Stimulated activated CD8-positive, alpha-beta memory T cell treated with anti-CD3 and anti-CD28 coated beads, Interleukin-12 subunit alpha, Interleukin-12 subunit beta, amount 100 ng/mL, for 1 hour (primary cell): ENCODE measurements at regions not wholly inside any gene's neighbourhood (a gene's known extent, or its start where the extent isn't known, plus 50 kb on each side); places are given as distances from the start of the nearest gene placed in this dataset.
A peak's percentile ranks its signal among the peaks of the same experiment; 100 is the strongest.

Experiments
- DNase-seq: peaks from one replicate; pipeline ENCODE4 v3.0.0-alpha.2; 2020; ENCODE audit warnings: low read depth

DNA sequence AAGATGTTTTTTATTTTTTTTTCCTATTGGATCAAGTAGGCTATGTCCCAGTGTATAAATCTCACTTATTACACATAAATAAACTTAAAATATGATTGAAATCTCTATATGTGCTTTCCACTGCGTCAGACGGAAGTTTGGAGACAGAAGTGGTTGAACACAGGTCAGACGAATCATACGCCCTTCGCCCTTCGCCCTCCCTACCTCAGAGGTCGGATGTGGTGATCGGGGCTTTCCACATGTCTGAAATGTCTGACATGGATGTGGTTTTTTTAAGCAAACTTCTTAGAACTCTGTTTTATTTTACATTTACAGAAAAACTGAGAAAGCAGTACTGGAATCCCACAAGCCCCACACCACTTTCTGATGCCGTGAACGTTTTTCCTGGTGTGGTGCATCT is 344.4 kb downstream of the THBS2 start:
- no peak for DNase-seq

DNA sequence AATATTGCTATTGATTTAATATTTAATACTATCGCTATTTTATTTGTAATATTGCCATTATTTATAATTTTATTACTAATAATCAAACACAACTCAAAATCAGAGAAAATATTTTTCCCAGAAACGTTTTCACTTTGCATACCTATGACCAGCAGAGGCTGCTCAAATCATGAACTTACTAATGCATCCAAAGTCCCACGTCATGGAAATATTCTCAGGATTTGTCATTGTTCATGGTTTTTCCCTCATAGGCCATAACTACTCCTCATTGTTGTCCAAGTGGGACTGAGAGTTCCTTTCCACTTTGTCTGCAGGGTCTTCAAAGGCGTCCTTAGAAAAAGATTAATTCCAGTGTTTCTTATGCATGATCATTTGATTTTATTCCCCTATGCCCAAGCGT is 344.8 kb downstream of the THBS2 start:
- DNase-seq: no peak

DNA sequence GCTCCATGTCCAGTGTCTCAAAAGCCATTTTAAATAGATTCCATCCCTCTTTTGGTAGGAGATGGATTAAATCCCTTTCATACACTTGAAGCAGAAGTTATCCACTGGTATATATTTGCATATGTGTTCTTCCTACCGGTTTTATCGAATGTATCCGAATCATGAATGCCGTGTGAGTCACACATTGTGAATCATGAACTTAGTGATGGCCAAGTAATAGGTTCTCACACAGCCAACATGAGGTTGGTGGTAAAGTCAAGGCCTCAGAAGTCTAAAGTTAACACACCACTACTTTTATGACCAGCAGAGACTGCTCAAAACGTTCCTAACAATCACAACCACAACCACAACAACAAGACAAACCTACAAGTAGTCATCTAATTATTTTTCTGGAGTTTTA is 345.5 kb downstream of the THBS2 start:
- DNase-seq: no peak

DNA sequence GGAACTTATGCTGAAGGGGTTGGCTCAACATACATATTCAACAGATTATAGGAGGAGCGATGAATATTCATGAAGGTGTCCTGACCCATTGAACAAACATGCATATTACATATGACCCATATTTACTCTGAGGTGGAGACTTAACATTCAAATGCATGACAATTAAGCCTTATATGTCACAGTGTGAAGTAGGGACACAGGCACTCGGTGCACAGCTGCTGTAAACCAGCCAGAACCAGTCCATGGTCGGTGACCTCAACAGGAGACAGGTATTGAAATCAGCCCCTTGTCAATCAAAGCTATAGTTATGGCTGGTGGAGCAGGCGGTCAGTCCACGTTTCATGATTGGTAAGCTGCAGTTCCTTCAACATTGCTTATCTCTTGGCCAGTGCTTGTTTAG is 347.3 kb downstream of the THBS2 start:
- no peak for DNase-seq

DNA sequence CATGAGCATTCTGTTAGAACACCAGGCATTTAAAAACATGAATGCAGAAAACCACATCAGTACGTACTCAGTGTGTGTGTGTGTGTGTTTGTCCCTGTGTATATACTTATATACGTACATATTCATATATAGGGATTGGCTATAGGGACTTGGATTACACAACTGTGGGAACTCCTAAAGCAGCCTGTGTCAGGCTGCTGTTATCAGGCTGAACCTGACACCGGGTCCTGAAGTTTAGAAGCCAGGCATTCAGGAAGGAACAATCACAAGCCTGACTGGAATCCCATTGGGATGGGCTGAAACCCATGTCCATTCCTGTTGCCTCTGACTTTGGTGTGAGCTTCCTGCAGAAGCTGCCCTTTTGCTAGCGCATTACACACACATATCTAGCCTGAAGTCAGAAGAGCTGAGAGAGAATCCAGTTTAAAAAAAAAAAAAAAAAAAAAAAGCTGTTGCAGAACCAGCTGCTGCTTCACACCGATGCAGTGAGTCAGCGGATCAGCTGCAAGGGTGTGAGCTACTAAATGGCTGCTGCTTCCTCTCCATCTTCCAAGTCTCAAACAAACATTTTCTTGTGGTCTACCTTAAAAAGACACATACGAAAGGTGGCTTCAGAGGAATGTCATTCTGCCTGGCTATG is 348.1 kb downstream of the THBS2 start:
- no peak for DNase-seq

DNA sequence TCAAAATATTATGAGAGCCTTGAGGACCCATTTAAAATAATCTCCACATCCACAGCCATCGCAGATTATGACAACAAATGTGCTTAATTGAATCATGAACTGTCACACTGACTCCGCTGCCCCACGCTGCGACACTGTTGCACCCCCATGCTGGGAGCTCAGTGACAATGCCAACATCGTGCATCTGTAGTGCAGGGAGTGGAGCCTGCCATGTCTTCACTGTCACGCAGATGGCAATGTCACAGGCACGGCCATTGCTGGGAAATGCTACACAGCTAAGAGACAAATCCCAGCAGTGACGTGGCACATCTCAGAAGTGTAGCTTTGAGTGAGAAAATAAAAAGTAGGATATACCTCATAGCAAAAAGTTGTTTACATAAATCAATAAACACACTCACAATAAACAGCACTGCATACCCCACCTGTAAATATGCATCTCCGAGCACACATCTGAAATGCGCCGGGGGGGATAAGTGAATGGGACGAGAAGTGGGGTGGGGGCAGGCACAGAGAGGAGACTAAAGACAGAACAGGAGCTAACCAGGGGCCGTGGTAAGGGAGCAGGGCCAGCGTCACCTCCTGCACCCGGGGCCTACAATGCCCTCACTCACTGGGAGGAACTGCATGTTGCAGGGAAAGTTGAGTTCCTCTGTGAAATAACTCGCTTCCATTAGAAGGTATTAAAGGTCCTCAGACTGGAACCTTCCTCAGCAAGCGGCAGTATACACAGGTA is 349.9 kb downstream of the THBS2 start:
- no peak for DNase-seq

DNA sequence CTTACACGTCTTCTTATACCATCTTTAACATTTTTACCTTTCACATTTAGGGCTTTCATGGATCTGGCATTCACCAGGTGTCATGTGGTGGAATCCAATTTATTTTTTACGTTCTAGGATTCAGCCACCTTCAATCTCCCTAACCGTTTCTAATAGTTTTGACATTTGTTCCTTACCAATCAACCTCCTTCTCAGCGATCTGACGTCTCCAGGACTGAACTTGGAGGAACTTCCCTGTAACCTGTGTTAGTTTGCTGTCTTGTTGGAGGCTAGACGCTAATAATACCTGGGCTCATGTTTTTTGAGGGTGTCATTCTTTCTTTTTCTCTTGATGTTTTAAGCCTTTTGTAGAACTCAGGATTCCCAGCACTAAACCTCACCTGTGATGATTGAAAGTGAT is 351.6 kb downstream of the THBS2 start:
- no peak for DNase-seq

DNA sequence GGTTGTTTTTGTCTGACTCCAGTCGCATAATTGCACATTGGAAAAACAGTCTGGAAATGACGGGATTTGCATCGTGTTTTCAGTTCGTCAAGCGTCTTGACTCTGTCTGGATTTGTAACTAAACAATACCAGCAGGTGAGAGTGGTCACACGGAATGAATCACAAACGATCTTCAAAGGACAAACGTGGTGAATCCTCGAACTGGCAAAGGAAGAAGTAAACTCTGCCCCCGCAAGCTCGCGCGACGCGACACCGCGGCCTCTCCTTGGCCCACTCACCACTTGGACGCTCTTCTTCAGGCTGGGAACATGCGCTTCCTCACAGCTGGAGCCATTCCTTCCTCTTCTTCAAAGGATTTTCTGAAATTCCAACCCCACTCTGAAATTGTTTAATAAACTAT is 352.6 kb downstream of the THBS2 start:
- DNase-seq: no peak

DNA sequence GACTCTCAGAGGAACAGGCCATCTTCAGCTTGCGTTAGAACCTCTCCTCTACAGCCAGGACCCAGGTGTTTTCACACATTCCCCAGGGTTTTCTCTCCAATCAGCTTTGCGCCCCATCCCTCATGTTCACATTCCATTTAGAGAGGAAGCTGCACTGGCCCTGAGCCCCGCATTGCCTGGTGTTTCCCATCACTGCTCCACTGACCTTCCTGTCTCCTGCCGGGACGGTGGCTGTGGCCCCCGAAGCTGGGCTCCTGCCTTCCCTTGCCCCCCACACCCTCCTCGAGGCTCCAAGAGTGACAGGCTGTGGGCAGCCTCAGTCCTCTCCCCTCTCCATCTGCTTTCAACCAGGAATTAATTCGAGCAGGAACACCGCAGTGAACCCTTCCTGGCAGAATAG is 357.3 kb downstream of the THBS2 start:
- DNase-seq: no peak

DNA sequence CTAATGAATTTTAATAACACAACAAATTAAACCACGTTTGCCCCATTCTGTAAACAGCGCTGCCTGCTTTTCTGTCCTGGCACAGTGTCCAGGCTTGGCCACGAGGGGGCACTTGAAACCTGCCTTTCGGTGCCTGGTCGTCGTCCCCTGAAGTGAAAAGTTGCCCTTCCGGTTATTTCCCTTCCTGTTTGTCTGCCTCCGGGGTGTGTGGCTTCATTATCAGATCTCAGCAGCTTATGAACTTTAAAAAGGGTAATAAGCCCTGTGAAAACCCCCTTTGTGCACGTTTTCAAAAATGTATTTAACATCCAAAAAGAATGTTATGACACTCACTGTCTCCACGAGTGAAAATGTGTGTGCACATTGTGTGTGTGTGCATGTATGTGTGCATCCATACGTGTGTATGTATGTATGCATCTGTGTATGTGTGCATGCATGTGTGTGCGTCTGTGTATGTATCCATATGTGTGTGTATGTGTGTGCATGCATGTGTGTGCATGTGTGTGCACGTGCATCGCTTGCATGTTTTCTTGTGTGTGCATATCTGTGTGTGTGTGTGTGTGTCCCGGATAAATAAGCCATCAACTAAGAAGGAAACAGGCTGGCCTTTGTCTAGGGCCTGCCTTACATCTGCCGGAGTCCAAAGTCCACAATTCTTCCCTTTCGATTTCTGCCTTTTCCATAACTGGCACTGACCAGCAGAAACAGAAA is 358.4 kb downstream of the THBS2 start:
- DNase-seq: peak; percentile 65

DNA sequence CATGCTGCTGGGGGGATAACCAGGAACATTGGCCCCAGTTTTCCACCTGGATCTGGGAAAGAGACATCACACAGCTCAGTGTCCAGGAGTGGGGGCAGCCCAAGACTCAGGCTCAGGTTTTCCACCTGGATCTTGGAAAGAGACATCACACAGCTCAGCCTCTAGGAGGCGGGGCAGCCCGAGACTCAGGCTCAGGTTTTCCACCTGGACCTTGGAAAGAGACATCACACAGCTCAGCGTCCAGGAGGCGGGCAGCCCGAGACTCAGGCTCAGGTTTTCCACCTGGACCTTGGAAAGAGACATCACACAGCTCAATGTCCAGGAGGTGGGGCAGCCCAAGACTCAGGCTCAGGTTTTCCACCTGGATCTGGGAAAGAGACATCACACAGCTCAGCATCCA is 361.6 kb downstream of the THBS2 start:
- DNase-seq: no peak

DNA sequence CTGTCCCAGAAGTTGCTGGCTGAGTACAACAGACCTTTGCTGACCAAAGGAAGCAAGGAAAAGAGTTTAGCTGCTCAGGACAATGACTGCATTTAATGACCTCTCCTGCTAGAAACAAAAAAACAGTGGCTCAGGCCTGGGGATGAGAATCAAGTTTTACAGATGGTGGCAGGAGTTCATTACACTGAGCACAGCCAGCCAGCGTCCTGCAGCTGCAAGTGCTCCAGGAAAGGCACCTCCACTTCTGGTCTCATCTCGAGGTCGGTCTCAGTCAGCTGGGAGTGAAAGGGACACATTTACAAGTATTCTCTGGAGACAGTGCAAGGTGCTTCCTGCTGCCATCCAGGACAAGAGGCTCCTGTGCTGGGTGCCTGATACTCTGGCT is 362.7 kb downstream of the THBS2 start:
- no peak for DNase-seq

DNA sequence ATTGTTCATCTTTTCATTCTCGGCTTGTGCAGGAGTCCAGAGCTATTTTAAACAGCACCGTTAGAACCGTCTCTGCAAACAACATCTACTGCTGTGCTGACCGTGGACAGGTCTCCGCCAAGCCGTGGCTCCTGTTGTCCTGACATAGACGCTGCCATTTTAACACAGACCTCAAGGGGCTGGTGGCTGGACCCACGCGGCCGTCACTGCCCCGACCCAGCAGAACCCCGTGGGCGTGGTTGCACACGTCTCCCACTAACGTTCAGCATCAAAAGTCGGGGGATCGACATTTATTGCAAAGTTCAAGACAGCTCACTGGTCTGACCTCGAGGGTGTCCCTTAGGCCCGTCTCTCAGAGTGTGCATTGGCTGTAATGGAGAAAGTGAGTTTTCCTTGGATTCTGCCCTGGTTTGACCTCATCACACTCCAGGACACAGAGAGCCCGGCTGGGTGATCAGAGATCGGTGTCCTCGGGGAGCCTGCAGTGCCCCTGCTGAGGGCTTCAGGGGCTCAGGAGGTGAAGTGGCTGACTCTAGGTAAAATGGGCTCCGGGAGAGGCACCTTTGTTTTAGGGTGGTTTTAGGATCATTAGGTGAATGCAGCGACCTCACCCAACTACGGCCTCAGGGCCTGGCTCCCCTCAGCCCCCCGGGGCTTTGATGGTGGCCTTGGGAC is 363.2 kb downstream of the THBS2 start:
- no peak for DNase-seq

DNA sequence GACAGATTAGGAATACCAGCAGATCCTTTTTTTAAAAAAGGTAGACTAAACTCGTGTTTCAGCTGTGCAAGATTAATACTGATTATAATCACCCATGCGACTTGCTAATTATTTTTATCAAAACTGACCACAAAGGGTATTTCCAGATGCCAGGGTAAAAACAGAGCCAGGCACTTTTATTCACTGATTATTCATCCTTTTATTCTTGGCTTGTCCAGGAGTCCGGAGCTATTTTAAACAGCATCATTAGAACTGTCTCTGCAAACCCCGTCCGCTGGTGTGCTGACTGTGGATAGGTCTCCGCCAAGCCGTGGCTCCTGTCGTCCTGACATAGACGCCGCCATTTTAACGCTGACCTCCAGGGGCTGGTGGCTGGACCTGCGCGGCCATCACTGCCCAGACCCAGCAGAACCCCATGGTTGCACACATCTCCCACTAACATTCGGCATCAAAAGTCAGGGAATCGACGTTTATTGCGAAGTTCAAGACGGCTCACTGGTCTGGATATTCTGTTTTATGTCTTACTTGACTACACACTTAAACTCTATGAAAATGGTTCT is 364.8 kb downstream of the THBS2 start:
- no peak for DNase-seq

DNA sequence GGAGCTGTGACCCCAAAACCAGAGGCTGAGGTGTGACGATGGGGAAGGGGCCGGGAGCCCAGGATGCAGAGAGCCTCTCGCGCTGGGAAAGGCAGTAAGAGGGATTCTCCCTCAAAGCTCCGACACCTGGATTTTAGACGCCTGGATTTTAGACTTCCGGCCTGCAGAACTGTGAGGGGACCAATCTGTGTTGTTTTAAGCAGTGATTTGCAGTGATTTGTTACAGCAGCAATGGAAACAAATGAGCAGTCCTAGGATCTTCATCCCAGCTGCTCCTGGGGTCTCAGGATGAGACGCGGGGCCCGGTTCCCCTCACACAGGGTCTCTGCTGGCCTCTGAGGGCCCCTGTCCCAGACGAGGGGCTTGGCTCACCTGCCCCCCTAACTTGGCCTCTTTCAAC is 365.5 kb downstream of the THBS2 start:
- DNase-seq: no peak

DNA sequence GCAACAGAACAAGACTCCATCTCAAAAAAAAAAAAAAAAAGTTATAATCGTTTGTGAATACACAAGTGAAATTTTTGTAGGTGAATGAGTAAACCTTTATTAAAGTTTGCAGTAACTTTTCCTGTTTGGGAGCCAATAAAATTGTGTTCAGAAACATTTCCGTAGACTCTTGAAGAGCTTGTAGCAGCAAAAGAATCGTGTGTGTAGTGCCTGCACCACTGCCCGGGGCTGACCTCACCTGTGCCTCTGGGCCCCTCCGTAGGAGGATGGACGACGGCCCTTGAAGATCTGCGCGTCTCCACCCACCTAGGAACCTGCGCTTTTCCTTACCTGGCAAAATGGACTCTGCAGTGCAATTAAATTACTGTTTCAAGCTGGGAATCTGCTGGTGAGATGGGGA is 366.0 kb downstream of the THBS2 start:
- DNase-seq: no peak

DNA sequence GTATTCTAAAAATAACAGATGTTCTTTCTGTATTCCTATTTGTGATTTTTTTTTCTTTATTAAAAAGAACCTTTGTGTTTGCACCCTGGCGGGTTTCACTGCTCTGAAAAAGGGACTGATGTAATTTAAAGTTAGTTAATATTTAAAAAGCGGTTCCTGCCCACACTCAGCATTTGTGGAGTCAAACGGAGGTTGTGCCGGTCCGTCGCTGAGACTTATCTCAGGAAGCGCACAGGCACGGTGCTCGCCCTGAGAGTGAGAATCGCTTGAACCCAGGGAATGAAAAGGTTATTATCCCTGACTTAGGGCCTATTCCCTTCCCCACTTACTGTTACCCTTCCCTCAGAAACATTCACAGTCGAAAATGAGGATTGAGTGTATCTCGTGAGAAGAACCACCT is 366.7 kb downstream of the THBS2 start:
- no peak for DNase-seq

DNA sequence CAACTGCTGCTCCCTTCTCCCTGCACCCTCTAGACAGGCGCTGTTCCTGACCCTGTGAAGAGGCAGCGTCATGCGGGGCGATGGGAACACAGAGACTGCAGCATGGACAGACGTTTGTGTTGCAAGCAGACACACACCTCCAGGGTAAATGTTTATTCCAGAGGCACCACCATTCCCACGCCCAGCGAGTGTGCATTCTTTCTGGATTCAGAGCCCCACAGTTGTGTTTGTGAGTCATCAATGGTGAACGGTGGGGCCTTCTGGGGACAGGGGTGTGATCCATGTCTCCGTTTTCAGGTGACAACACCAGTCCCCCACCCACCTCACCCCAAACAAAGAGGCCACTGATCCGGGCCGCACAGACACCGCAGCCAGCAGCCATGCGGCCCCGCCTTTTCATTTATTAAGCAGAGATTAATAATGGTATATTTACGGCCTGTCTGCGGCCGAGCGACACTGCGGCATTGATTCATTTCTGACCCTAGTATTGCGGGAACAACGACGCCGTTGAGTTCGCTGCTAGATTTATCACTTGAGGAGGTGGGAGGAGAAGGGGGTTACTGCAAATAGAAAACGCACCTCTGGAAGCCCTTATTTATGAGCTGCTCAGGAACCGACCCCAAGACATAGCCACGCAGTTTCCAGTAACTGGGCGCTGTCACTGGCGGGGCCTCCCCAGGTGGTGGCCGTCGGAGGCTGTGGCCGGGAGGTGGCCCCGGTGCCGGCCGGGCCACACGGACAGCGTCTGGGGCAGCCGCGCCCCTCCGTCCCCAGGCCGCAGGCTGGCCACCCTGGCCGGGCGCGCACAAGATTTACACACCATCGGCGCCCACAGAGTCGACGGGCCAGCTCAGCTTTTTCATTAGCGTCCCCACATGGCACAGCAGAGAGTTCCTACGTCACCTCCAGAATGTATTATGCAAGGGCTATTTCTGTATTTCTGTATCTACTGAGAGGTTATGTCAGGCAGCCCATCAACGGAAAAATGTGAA is 367.6 kb downstream of the THBS2 start:
- DNase-seq: no peak

DNA sequence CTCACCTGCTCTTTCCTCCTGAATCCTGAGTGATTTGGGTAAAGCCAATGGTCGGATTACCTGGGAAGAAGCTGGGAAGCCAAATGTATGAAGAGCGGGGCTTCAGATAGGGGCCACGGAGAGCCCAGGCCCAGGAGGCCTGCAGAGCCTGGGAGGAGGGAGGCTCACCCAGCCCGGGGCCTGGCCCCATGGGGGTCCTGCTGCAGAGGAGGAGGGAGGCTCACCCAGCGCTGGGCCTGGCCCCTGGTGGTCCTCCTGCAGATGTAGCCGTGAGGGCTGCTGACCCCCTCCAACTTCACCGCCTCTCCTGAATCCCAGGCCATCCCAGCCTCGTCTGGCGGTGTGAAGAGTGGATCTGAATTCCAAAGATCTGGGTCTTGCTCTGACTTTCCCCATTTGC is 368.4 kb downstream of the THBS2 start:
- no peak for DNase-seq

DNA sequence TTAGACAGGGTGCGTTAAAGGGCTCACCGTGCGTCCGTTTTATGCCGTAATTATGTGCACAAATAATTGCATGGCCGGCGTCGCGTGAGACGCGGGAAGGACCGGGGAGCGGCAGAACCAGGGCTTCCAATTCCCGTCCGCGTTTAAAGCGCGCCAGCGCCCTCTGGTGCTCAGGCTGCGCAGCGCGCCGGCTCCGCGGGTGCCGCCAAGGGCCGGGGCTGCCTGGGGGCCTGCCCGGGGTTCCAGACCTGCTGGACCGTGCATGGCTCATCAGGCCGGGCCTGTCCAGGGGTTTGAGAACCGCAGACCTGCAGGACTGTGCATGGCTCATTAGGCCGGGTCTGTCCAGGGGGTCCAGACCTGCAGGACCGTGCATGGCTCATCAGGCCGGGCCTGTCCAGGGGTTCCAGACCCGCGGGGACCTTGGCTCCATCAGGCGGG is 369.0 kb downstream of the THBS2 start:
- DNase-seq: peak; percentile 55

DNA sequence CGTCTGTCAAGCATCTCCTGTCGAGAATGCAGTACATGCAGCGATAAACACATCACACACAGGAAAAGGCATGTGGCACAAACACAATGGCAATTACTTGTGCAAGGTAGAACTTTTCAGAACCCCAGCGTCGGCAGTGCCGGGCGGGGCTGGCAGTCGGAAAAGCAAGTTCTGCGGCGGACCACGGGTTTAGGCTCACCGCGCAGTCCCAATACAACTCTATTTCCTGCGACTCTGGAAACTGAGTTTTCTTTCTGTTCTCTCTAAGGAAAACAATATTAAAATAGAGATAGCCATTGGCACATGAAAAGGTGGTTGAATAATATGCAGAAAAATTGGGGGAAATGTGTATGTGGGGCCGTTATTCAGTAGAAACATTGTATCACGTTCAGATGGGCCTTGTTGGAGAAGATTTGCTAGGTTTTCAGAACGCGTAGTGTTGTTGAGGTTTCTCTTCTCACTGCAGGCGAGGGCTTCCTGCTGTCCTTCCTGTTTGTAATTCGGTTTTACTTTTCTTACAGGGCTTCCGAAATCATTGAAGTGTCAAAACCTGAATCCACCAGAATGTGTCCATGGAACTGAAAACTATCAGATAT is 369.5 kb downstream of the THBS2 start:
- DNase-seq: no peak
